Skeletal muscle cell (primary cell): ENCODE measurements at regions not wholly inside any gene's neighbourhood (a gene's known extent, or its start where the extent isn't known, plus 50 kb on each side); places are given as distances from the start of the nearest gene placed in this dataset.

Experiments used
- DNase-seq: peaks from one replicate; pipeline ENCODE4 v3.0.0-alpha.2; 2010; ENCODE audit warnings: low read depth
- H3K4me3 ChIP-seq: 2 replicates; pipeline ENCODE4 v1.5.1; 2011; ENCODE audit warnings: low read depth, mild to moderate bottlenecking, control low read depth, low read length, moderate library complexity

DNA sequence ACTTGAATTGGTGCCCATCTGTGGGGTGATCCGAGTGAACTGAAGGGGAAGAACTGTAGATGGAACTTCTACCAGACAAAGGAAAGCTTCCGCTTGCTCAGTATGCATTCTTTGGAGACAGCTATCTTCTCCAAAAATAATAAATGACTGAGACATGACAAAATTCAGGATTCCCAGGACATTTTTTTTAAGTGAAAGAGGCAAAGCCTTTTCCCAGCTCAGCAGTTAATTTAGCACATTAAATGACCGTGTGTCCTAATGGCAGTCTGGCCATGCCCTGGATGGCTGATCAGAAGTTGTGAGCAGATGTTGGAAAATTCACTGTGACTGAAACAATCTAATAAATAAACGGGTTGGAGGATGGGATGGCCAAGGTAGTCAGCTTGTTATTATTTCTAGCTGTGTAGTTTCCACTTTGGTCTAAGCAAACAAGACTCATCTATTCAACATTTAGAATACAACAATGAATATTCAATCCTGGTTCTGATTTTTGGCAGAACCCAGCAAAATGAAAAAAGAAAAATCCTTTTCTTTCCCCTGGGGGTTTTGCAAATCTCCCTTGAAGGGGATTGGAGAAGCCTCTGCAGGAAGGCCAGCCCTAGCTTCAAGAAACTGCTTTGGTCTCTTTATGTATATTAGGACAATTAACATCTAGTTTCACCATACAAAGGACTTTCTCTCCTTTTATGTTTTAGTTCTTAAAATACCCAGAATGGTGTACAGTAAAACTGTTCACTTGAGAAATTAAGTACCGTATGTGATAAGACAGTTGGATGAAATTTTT is 540.9 kb upstream of the MDFIC2 start:
- DNase-seq, result no peak
- H3K4me3 ChIP-seq, result no peak overlapping the region

- peak; percentile 75 for DNase-seq
- no peak overlapping the region for H3K4me3 ChIP-seq
These were observed 537.7 kb upstream of the MDFIC2 start for GRCh38 chr3:70849911-70850699.

DNA sequence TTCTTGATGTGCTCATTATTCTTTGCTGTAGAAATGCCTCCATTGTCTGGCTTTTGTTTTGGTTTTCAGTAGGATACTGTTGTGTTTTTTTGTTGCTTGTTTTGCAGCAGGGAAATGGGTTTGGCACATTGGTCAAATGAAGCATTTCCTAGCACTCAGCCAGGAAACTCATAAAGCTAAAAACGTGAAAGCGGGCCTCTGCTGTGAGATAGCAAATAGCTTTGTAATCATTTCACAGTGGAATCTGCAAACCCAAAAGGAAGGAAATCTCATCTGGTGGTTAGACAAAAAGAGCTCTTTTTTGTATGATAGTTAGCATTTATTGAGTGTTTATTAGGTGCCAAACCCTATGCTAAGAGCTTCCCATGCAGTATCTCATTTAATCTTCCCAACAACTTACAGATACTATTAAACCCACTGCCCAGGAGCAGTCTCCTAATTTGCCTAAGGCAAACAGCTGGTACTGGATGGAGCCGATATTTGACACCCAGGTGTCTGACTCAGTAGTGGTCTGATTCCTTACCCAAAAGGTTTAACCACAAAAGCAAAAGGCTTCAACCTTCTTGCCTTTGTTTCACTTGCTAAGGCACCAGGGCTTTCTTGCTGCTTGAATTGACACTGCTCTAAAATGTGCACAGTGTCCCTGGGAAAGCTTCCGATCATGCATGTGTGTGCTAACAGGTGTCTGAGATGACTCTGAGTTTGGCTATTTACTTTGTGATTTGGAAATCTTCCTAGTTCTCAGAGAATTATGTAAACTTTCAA is 527.9 kb upstream of the MDFIC2 start:
- H3K4me3 ChIP-seq, result no peak overlapping the region
- DNase-seq, result no peak

GRCh38 chr3:70833239-70833960 is 521.0 kb upstream of the MDFIC2 start:
- DNase-seq, result no peak

DNA sequence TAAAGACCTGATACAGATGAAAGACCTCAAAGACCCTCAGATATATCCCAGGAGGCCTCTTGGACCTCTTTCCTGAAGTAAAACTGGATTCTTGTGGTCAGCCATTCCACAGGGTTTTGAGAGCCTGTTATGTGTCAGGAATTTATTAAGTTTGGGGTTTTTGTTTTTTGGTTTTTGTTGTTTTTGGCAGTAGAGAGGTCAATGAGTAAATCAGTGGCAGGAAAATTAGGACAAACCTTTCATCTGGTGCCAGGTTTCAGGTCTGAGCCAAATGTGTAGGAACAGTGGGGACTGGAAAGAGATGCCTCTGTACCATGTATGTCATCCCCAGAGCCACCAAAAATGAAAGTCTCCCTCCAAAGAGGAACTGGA is 520.4 kb upstream of the MDFIC2 start:
- peak; percentile 59 for DNase-seq
- no peak overlapping the region for H3K4me3 ChIP-seq

More at GRCh38 chr3:70833239-70833960, 521.0 kb upstream of the MDFIC2 start:
- H3K4me3 ChIP-seq, result no peak overlapping the region

- H3K4me3 ChIP-seq, result no peak overlapping the region
- DNase-seq, result peak; percentile 91
These were observed 519.8 kb upstream of the MDFIC2 start for GRCh38 chr3:70832089-70832833.

GRCh38 chr3:70829092-70829491 is 516.7 kb upstream of the MDFIC2 start:
- H3K4me3 ChIP-seq, result no peak overlapping the region
- DNase-seq, result no peak

- DNase-seq, result peak; percentile 90
- no peak overlapping the region for H3K4me3 ChIP-seq
These were observed 512.3 kb upstream of the MDFIC2 start for GRCh38 chr3:70824773-70825172.

GRCh38 chr3:70824078-70824477 is 511.6 kb upstream of the MDFIC2 start:
- no peak overlapping the region for H3K4me3 ChIP-seq
- peak; percentile 33 for DNase-seq

- H3K4me3 ChIP-seq, result no peak overlapping the region
- DNase-seq, result no peak
These were observed 511.2 kb upstream of the MDFIC2 start for GRCh38 chr3:70823622-70824021.

DNA sequence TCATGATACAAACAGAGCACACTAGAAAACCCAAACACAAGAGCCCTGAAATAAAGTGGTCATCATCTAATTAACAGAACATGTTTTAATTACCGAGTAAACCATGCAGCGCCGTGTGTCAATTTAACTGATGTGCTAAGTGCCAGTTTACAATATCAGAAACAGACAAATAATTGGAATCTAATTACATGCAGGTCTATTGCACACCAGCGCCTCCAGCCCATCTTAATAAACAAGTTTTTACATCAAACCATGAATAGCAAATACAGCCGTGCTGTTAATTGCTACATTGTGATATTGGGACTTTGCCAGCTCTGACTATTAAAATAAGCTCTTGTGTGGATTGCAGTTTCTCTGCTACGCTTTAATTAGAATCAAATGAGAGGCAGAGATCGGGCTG is 510.2 kb upstream of the MDFIC2 start:
- no peak overlapping the region for H3K4me3 ChIP-seq
- no peak for DNase-seq

DNA sequence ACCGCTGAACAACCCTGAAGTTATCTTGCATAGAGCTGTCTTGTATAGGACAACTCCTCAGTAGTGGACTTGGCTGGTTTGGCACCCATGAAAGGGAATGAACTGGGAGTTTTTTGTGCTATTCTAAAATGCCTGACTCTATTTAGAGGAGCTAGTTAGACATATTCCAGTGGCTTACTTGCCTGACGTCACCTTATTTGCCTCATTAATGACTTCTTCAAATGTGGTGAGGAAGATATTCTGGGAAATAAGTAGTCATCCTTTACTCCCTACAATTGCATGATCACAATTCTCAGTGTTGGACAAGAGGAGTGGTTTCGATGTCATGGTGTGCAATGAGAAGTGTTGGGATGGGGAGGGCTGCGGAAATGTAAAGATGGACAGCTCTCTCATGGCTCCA is 509.2 kb upstream of the MDFIC2 start:
- DNase-seq, result no peak
- no peak overlapping the region for H3K4me3 ChIP-seq

DNA sequence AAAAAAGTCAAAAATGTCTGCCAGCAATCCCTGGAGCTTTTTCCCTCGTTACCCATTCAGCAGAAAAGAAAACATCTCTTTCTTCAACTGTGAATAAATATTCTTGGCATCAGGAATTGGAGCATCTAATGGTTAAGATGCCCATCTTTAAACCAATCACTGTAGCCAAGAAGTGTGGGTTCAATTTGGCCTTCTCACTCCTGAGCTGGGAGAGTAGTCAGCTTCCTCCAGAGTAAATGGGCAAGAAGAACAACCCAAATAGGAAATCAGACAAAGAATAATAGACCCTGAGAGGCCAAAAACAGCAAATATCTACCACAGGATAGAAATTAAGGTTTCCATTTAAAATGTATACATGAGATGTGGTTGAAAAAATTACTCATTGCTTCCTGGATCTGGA is 508.0 kb upstream of the MDFIC2 start:
- H3K4me3 ChIP-seq, result no peak overlapping the region
- no peak for DNase-seq

DNA sequence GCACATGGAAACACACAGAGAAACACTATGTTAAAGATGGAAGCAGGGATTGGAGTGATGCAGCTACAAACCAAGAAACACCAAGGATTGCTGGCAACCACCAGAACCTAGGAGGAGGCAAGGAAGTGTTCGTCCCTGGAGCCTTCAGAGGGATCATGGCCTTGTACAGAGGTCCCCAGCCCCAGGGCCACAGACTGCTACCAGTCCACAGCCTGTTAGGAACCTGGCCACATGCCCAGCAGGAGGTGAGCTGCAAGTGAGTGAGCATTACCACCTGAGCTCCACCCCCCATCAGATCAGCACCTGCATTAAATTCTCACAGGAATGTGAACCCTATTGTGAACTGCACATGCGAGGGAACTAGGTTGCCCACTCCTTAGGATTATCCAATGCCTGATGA is 505.7 kb upstream of the MDFIC2 start:
- H3K4me3 ChIP-seq, result no peak overlapping the region
- DNase-seq, result no peak

DNA sequence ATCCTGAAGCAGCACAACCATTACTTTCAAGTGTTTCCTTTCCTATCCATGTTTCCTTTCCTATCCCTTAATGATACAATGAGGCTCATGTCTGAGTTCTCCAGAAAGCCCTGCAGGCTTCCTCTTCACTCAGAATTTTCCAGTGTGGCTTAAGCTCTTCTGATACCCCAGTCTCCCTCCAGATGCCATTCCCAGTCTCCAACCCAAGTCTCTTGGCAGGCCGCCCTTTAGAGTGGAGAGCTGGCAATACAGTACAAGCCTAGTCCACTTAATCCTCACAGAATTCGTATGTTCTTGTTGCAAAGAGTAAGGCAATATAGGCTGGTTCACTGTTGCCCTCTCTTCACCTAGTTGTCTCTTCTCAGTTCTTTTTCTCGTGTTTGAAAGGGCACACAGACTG is 503.9 kb upstream of the MDFIC2 start:
- no peak for DNase-seq
- no peak overlapping the region for H3K4me3 ChIP-seq

GRCh38 chr3:70815817-70816216 is 503.4 kb upstream of the MDFIC2 start:
- no peak overlapping the region for H3K4me3 ChIP-seq
- DNase-seq, result no peak

DNA sequence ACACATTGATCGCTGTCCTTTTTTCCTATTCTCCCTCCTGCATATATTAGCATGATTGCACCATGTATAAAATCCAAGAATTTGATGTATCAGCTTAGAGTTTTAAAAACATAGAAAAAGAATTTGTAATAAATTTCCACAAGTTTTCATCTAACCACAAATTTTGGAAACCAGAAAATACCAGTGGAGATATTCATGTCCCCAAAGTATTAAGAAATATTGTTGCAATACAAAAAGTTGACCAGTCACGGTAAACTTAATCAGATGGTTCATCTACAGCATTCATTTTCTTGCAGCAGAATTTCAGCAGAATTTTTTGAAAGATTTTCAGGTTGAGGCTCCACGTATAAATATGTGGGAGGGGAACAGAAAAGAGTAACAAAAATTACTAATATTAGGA is 500.9 kb upstream of the MDFIC2 start:
- no peak for DNase-seq
- no peak overlapping the region for H3K4me3 ChIP-seq

- no peak overlapping the region for H3K4me3 ChIP-seq
- DNase-seq, result peak; percentile 90
These were observed 499.4 kb upstream of the MDFIC2 start for GRCh38 chr3:70811880-70812279.

DNA sequence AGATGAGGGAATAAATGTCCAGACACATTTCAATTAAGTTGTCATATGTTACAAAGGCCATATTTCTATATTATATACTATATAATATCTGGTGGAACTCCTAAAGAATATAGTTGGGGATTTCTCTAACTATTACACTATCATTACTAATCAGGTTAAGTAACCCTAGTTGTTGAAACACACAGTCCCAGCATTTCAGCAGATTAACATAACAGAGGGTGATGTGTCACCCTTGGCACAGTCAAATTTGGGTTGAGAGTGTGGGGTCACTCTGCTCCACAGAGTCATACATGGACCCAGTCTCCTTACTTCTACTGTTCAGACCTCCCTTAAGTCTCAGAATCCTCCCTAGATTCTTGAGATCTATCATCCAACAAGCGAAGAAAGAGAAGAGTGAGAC is 496.4 kb upstream of the MDFIC2 start:
- DNase-seq, result no peak
- H3K4me3 ChIP-seq, result no peak overlapping the region
